Testis (tissue), 2 donors: ENCODE measurements at regions not wholly inside any gene's neighbourhood (a gene's known extent, or its start where the extent isn't known, plus 50 kb on each side); places are given as distances from the start of the nearest gene placed in this dataset.

Experiments used
- DNase-seq: peaks from one replicate; pipeline ENCODE4 v3.0.0-alpha.2; 2019
- H3K27ac ChIP-seq, 2 donors: fragments of 200-600 bp; sonication (generic); one replicate each; pipeline ENCODE4 v1.5.1; 2019
- H3K27me3 ChIP-seq: fragments of 200-600 bp; sonication (generic); one replicate; pipeline ENCODE4 v1.5.1; 2019
- H3K36me3 ChIP-seq: fragments of 200-600 bp; sonication (generic); one replicate; pipeline ENCODE4 v1.5.1; 2017; ENCODE audit warnings: low read depth; ENCODE audit errors: missing control alignments
- H3K4me1 ChIP-seq: fragments of 200-600 bp; sonication (generic); one replicate; pipeline ENCODE4 v1.5.1; 2019
- H3K4me3 ChIP-seq, 2 donors: fragments of 200-600 bp; sonication (generic); one replicate each; pipeline ENCODE4 v1.5.1; 2017 to 2019
- H3K9me3 ChIP-seq: fragments of 200-600 bp; sonication (generic); one replicate; pipeline ENCODE4 v1.5.1; 2017
- CTCF ChIP-seq, 3 experiments: fragments of 450-650 bp in 2 of 3; fragments of 200-600 bp in 1 of 3; sonication (generic) in 1 of 3; IDR thresholded peaks; one replicate each; pipeline ENCODE4 v1.5.1; 2016 to 2019; ENCODE audit warnings: antibody characterized with exemption in 3 of 3, mild to moderate bottlenecking in 2 of 3, moderate library complexity in 1 of 3
- POLR2A ChIP-seq: fragments of 450-650 bp; IDR thresholded peaks from one replicate; pipeline ENCODE4 v1.6.1; 2017; ENCODE audit warnings: antibody characterized with exemption, mild to moderate bottlenecking, moderate library complexity
- WGBS, 2 donors: methylation state at CpG; one replicate each; pipeline ENCODE4 v1.1.5; 2018; 5-methylcytosine and 5-hydroxymethylcytosine counted together
- intact Hi-C: fragments of 100-400 bp; cut with DNase I; formaldehyde crosslinking; loops from one replicate; pipeline ENCODE4 v1.15.1; 2023; ENCODE audit warnings: low total_unique reads

GRCh38 chr6:154561750-154562149 lies 51.3 kb upstream of the CNKSR3 start:
- 87 to 91% methylated on average over 2 of the region's 2 CpGs for WGBS, 2 donors
- Histone ChIP-seq H3K4me1 (peaks cover 6% of the 10 kb centered on the region), H3K4me3 (no peak overlapping the region), H3K27me3 (no peaks in the 10 kb centered on the region), H3K36me3 (no peaks in the 10 kb centered on the region), H3K27ac (no peak overlapping the region), H3K9me3 (no peaks in the 10 kb centered on the region)
- TF ChIP-seq POLR2A: no peak
- no peak for TF ChIP-seq CTCF (IDR thresholded peaks at IDR 0.05)
- DNase-seq: no peak
- intact Hi-C loops: no loop called here

GRCh38 chr6:154565331-154565730 lies 54.8 kb upstream of the CNKSR3 start:
- H3K27ac ChIP-seq: no peak overlapping the region
- WGBS, 2 donors: 92 to 93% methylated on average over 5 of the region's 5 CpGs
- no peak overlapping the region for H3K4me3 ChIP-seq
- no peaks in the 10 kb centered on the region for H3K9me3 ChIP-seq
- intact Hi-C loops: no loop called here
- no peaks in the 10 kb centered on the region for H3K27me3 ChIP-seq
- no peaks in the 10 kb centered on the region for H3K4me1 ChIP-seq
- no peak for TF ChIP-seq POLR2A
- H3K36me3 ChIP-seq: no peaks in the 10 kb centered on the region
- DNase-seq: no peak

GRCh38 chr6:154566866-154567265 lies 56.4 kb upstream of the CNKSR3 start:
- Histone ChIP-seq H3K4me1 (no peaks in the 10 kb centered on the region), H3K9me3 (no peaks in the 10 kb centered on the region), H3K27me3 (no peaks in the 10 kb centered on the region), H3K4me3 (no peak overlapping the region), H3K36me3 (no peaks in the 10 kb centered on the region), H3K27ac (no peak overlapping the region)
- DNase-seq: no peak
- WGBS, 2 donors: 98 to 100% methylated on average over 2 of the region's 2 CpGs
- TF ChIP-seq CTCF (IDR thresholded peaks at IDR 0.05): no peak
- TF ChIP-seq POLR2A: no peak
- intact Hi-C loops: no loop called here

GRCh38 chr6:154567695-154568220 lies 57.3 kb upstream of the CNKSR3 start:
- Histone ChIP-seq H3K36me3 (no peaks in the 10 kb centered on the region), H3K27ac (no peak overlapping the region), H3K27me3 (no peaks in the 10 kb centered on the region), H3K4me3 (no peak overlapping the region), H3K9me3 (no peaks in the 10 kb centered on the region), H3K4me1 (no peaks in the 10 kb centered on the region)
- 87 to 91% methylated on average over 6 of the region's 6 CpGs for WGBS, 2 donors
- intact Hi-C loops: no loop called here
- no peak for TF ChIP-seq POLR2A
- TF ChIP-seq CTCF (IDR thresholded peaks at IDR 0.05): no peak
- no peak for DNase-seq

- Histone ChIP-seq H3K4me3 (no peak overlapping the region), H3K9me3 (no peaks in the 10 kb centered on the region), H3K27ac (no peak overlapping the region), H3K4me1 (no peaks in the 10 kb centered on the region), H3K27me3 (no peaks in the 10 kb centered on the region), H3K36me3 (no peaks in the 10 kb centered on the region)
- TF ChIP-seq CTCF (IDR thresholded peaks at IDR 0.05): no peak
- TF ChIP-seq POLR2A: no peak
- 27 to 43% methylated on average over 3 of the region's 3 CpGs for whole genome bisulfite sequencing, 2 donors
- intact Hi-C loops: no loop called here
- DNase-seq: no peak
Observed at GRCh38 chr6:154569156-154569862, 58.8 kb upstream of the CNKSR3 start.
